Fibroblast of lung (primary cell): ENCODE measurements at regions not wholly inside any gene's neighbourhood (a gene's known extent, or its start where the extent isn't known, plus 50 kb on each side); places are given as distances from the start of the nearest gene placed in this dataset.

Experiments
- CTCF ChIP-seq, 2 donors: IDR thresholded peaks in 1 of 2; conservative IDR thresholded peaks in 1 of 2; 1 replicate in 1 of 2; 2 replicates in 1 of 2; pipeline ENCODE4 v1.5.1; 2011 to 2012; ENCODE audit warnings: low read length in 2 of 2, control low read depth in 1 of 2, inconsistent platforms in 1 of 2, low read depth in 1 of 2, mild to moderate bottlenecking in 1 of 2
- EZH2 ChIP-seq: IDR thresholded peaks from 2 replicates; pipeline ENCODE4 v1.5.1; 2012; ENCODE audit warnings: low read length, control low read depth, mild to moderate bottlenecking; ENCODE audit errors: missing control alignments

GRCh38 chr10:123348691-123349572, 194.7 kb downstream of the BUB3 start:
- TF ChIP-seq CTCF (conservative IDR thresholded peaks at IDR 0.05 in 1 of 2, IDR thresholded peaks at IDR 0.05 in 1 of 2; ENCODE audit: low read depth in 1 of 2, low read length in 2 of 2) (no peak), EZH2 (no peak)
